Nephron (organoid): ENCODE measurements at regions not wholly inside any gene's neighbourhood (a gene's known extent, or its start where the extent isn't known, plus 50 kb on each side); places are given as distances from the start of the nearest gene placed in this dataset.
A peak's percentile ranks its signal among the peaks of the same experiment; 100 is the strongest.

Experiments
- H3K27ac Mint-ChIP-seq, 3 experiments: 2 replicates each; pipeline ENCODE4 v1.8.0; 2020; ENCODE audit warnings: mixed read lengths in 3 of 3, mild to moderate bottlenecking in 2 of 3, moderate library complexity in 1 of 3
- H3K27me3 Mint-ChIP-seq: 2 replicates; pipeline ENCODE4 v1.8.0; 2021; ENCODE audit warnings: low read depth, mild to moderate bottlenecking, moderate library complexity, mixed read lengths
- H3K36me3 Mint-ChIP-seq: 2 replicates; pipeline ENCODE4 v1.8.0; 2020; ENCODE audit warnings: low read depth, mixed read lengths
- H3K4me1 Mint-ChIP-seq: 2 replicates; pipeline ENCODE4 v1.8.0; 2020; ENCODE audit warnings: mixed read lengths
- H3K4me3 Mint-ChIP-seq, 3 experiments: 2 replicates each; pipeline ENCODE4 v1.8.0; 2020; ENCODE audit warnings: mild to moderate bottlenecking in 3 of 3, mixed read lengths in 3 of 3, moderate library complexity in 2 of 3
- H3K9me3 Mint-ChIP-seq: 2 replicates; pipeline ENCODE4 v1.8.0; 2020; ENCODE audit warnings: mixed read lengths
- TF ChIP-seq, protein P1 (sequence below), 3 experiments: fragments of 200-600 bp; sonication (generic); IDR thresholded peaks; one replicate each; pipeline ENCODE4 v1.5.0; 2021; ENCODE audit warnings: antibody characterized with exemption in 3 of 3; ENCODE audit not compliant: unreplicated experiment in 3 of 3

DNA sequence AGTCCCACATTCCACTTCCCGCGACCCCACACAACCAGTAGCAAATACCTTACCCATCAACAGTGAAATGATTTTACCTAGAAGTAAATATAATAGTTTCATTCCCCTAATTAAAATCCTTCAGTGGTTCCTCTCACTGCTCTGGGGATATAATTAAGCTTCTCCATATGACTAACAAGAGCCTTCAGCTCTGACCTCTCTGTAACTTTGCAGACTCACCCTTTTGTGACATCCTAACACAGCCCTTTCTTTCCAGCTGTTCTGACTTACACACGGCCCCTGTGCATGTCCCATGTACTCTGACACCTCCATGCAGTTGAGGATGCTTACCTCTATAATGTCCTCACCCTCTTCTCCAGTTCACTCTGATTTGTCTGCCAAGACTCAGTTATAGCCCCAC is 137.3 kb upstream of the SPAG17 start:
- H3K4me3 Mint-ChIP-seq = no peak overlapping the region
- TF ChIP-seq, protein P1, sequence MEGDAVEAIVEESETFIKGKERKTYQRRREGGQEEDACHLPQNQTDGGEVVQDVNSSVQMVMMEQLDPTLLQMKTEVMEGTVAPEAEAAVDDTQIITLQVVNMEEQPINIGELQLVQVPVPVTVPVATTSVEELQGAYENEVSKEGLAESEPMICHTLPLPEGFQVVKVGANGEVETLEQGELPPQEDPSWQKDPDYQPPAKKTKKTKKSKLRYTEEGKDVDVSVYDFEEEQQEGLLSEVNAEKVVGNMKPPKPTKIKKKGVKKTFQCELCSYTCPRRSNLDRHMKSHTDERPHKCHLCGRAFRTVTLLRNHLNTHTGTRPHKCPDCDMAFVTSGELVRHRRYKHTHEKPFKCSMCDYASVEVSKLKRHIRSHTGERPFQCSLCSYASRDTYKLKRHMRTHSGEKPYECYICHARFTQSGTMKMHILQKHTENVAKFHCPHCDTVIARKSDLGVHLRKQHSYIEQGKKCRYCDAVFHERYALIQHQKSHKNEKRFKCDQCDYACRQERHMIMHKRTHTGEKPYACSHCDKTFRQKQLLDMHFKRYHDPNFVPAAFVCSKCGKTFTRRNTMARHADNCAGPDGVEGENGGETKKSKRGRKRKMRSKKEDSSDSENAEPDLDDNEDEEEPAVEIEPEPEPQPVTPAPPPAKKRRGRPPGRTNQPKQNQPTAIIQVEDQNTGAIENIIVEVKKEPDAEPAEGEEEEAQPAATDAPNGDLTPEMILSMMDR (IDR thresholded peaks at IDR 0.05; ENCODE audit: unreplicated experiment in 3 of 3) = no peak
- peaks cover 4% of the 10 kb centered on the region for H3K9me3 Mint-ChIP-seq
- H3K27me3 Mint-ChIP-seq = peaks cover 24% of the 10 kb centered on the region
- H3K4me1 Mint-ChIP-seq = peaks cover 33% of the 10 kb centered on the region
- peak overlapping the region; percentile 10 to 23 (median 12) for H3K27ac Mint-ChIP-seq
- H3K36me3 Mint-ChIP-seq = no peaks in the 10 kb centered on the region

- TF ChIP-seq, protein P1 (IDR thresholded peaks at IDR 0.05; ENCODE audit: unreplicated experiment in 3 of 3) = no peak
- Mint-ChIP-seq H3K36me3 (no peaks in the 10 kb centered on the region), H3K9me3 (peaks cover 4% of the 10 kb centered on the region), H3K4me3 (no peak overlapping the region), H3K27me3 (peaks cover 24% of the 10 kb centered on the region), H3K4me1 (peaks cover 33% of the 10 kb centered on the region), H3K27ac (peak overlapping the region; percentile 10 to 43 (median 23))
Measured at GRCh38 chr1:118321840-118322239, 136.8 kb upstream of the SPAG17 start.

DNA sequence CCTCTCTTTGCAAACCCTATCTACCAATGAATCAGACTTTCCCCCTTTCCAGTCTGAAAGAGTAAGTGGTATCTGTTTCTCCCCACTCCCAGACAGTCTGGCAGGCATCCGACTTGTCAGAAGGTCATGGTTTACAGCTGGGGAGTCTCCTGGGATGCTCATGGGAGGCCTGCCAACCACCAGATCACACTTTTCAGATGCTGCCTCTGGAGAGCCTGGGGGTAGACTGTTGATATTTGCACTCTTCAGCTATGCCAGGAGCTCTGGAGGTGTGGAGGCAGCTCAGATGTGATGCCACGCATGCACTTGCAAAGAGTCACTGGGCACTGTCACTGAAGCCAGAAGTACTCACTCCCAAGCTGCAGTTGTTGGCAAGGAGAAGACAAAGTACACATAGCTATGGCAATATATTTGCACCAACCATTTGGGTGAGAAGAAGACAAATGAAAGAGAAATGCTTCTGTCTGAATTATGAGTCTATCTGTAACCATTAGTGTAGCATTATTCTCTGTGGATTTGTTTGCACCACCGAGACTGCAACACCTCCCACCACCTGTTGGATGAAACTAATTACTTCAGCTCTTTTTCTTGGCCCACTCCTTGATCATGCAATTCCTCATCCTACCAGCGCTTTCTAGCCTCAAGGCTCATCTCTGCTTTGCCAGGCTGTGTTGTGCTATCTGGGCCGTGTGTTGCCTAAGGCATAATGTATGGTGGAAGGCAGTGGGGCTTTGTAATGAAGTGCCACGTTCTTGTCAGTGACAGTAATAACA is 133.0 kb upstream of the SPAG17 start:
- Mint-ChIP-seq H3K27me3 (peaks cover 20% of the 10 kb centered on the region), H3K4me3 (no peak overlapping the region), H3K4me1 (peaks cover 19% of the 10 kb centered on the region), H3K36me3 (no peaks in the 10 kb centered on the region), H3K9me3 (peaks cover 5% of the 10 kb centered on the region), H3K27ac (no peak overlapping the region)
- TF ChIP-seq, protein P1 (IDR thresholded peaks at IDR 0.05; ENCODE audit: unreplicated experiment in 3 of 3) = no peak

- Mint-ChIP-seq H3K27ac (no peak overlapping the region), H3K27me3 (peaks cover 3% of the 10 kb centered on the region), H3K4me3 (no peak overlapping the region), H3K9me3 (peaks cover 10% of the 10 kb centered on the region), H3K36me3 (no peaks in the 10 kb centered on the region), H3K4me1 (peaks cover 28% of the 10 kb centered on the region)
- TF ChIP-seq, protein P1 (IDR thresholded peaks at IDR 0.05; ENCODE audit: unreplicated experiment in 3 of 3) = no peak
Measured at GRCh38 chr1:118306851-118307250, 121.8 kb upstream of the SPAG17 start.

GRCh38 chr1:118304722-118305359 is 119.8 kb upstream of the SPAG17 start:
- Mint-ChIP-seq H3K9me3 (peaks cover 8% of the 10 kb centered on the region), H3K27me3 (peaks cover 5% of the 10 kb centered on the region), H3K4me3 (no peak overlapping the region), H3K4me1 (peaks cover 44% of the 10 kb centered on the region), H3K27ac (peak overlapping the region in 1 of 3 experiments; percentile 82), H3K36me3 (no peaks in the 10 kb centered on the region)
- TF ChIP-seq, protein P1 (IDR thresholded peaks at IDR 0.05; ENCODE audit: unreplicated experiment in 3 of 3) = peak; percentile 59 to 64 (median 62)
